RWPE2 (cell line): ENCODE measurements at regions not wholly inside any gene's neighbourhood (a gene's known extent, or its start where the extent isn't known, plus 50 kb on each side); places are given as distances from the start of the nearest gene placed in this dataset.
"Not testable (repeated sequence)": the region's sequence is repeated elsewhere in the genome, so short reads cannot be mapped to it uniquely, and the experiment has no call there.

Experiments
- ATAC-seq: fragments of 200-7000 bp; cut with Tn5 transposase; 3 replicates; pipeline ENCODE4 v1.9.1; 2021; ENCODE audit warnings: low read depth
- DNase-seq: peaks from one replicate; pipeline ENCODE4 v3.0.0-alpha.2; 2020; ENCODE audit warnings: low spot score
- H3K27ac ChIP-seq: fragments of 450-650 bp; 2 replicates; pipeline ENCODE4 v1.5.1; 2017; ENCODE audit warnings: mild to moderate bottlenecking; ENCODE audit not compliant: poor library complexity, severe bottlenecking
- H3K27me3 ChIP-seq: fragments of 250-450 bp; sonication (Bioruptor Pico); 2 replicates; pipeline ENCODE4 v1.5.1; 2021; ENCODE audit warnings: mild to moderate bottlenecking, moderate library complexity; ENCODE audit not compliant: insufficient read depth, poor library complexity, severe bottlenecking
- H3K36me3 ChIP-seq: fragments of 250-450 bp; sonication (Bioruptor Pico); 2 replicates; pipeline ENCODE4 v1.5.1; 2020; ENCODE audit warnings: low read depth, mild to moderate bottlenecking, moderate library complexity
- H3K4me1 ChIP-seq: fragments of 250-450 bp; sonication (Bioruptor Pico); 2 replicates; pipeline ENCODE4 v1.5.1; 2021; ENCODE audit warnings: mild to moderate bottlenecking, moderate library complexity; ENCODE audit not compliant: insufficient read depth, poor library complexity, severe bottlenecking
- H3K4me3 ChIP-seq: fragments of 250-450 bp; sonication (Bioruptor Pico); 2 replicates; pipeline ENCODE4 v1.5.1; 2021; ENCODE audit warnings: mild to moderate bottlenecking, moderate library complexity; ENCODE audit not compliant: severe bottlenecking
- H3K9me3 ChIP-seq: fragments of 250-450 bp; sonication (Bioruptor Pico); 2 replicates; pipeline ENCODE4 v1.5.1; 2021; ENCODE audit warnings: mild to moderate bottlenecking, moderate library complexity; ENCODE audit not compliant: severe bottlenecking
- CTCF ChIP-seq: fragments of 450-650 bp; IDR thresholded peaks from one replicate; pipeline ENCODE4 v1.5.1; 2017; ENCODE audit warnings: mild to moderate bottlenecking, moderate library complexity; ENCODE audit not compliant: poor library complexity, severe bottlenecking

DNA sequence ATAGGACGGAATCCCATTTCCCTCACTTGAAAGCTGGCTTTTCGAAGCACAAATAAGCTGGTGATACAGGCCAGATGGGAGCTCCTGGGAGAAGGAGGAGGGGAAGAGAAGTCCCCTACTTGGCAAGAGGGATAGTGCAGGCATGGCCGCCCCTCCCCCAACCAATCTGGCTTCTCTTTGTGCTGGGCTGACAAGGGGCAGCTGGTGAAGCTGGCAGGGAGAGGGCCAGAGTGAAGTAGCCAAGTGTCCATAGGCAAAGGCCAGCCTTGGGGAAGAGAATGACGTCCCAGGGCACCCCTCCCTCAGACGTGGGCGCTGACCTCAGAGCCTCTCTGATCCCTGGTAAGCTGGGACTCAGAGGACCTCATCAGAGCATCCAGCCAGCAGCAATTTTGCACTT, 78.7 kb upstream of the GRAMD1B start:
- no peak for ATAC-seq
- peaks cover 16% of the 10 kb centered on the region for H3K27me3 ChIP-seq

DNA sequence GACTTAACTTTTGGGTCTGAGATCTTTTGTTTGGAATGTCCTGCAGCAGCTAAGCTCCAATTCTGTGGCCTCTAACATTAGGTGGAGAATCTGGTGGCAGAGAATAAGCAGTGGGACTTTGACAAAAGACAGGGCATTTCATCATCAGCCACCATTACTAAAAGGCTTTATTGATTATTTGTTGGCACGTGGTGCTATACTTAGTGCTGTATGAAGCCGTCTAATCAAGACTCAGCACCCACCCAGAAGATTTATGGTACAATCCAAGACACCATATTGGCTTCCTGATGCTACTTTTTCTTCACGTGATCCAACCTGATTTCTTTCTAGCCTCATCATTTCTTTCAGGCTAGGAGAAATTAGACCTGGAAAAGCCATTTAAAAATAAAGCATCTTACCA, 80.7 kb upstream of the GRAMD1B start:
- no peak for TF ChIP-seq CTCF

More for the DNA sequence above, 78.7 kb upstream of the GRAMD1B start:
- no peak for TF ChIP-seq CTCF
- Histone ChIP-seq H3K4me1 (no peaks in the 10 kb centered on the region), H3K36me3 (no peaks in the 10 kb centered on the region), H3K9me3 (no peaks in the 10 kb centered on the region), H3K27ac (no peak overlapping the region), H3K4me3 (no peak overlapping the region)
- no peak for DNase-seq

GRCh38 chr11:123344790-123345357, 85.2 kb upstream of the GRAMD1B start:
- no peaks in the 10 kb centered on the region for H3K4me1 ChIP-seq
- no peak for ATAC-seq
- H3K9me3 ChIP-seq = no peaks in the 10 kb centered on the region
- H3K4me3 ChIP-seq = no peak overlapping the region
- no peak for TF ChIP-seq CTCF
- H3K27ac ChIP-seq = no peak overlapping the region
- H3K27me3 ChIP-seq = no peaks in the 10 kb centered on the region
- no peaks in the 10 kb centered on the region for H3K36me3 ChIP-seq
- DNase-seq = no peak

More for the DNA sequence above, 80.7 kb upstream of the GRAMD1B start:
- H3K9me3 ChIP-seq = no peaks in the 10 kb centered on the region
- ATAC-seq = no peak
- no peaks in the 10 kb centered on the region for H3K36me3 ChIP-seq
- no peak overlapping the region for H3K4me3 ChIP-seq
- H3K27me3 ChIP-seq = peaks cover 10% of the 10 kb centered on the region
- no peaks in the 10 kb centered on the region for H3K4me1 ChIP-seq
- no peak for DNase-seq
- no peak overlapping the region for H3K27ac ChIP-seq

DNA sequence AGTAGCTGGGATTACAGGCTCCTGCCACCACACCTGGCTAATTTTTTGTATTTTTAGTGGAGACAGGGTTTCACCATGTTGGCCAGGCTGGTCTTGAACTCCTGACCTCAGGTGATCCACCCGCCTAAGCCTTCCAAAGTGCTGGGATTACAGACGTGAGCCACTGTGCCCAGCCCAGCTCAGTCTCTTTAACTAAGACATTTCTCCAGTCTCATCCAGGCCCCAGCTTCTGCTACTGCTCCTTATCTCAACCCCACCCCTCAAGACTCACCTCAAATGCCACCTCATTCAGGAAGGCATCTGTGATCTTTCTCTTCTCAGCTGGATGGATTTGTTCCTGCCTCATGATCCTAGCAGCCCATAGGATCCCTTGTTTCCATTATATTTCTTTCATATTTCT, 85.9 kb upstream of the GRAMD1B start:
- not testable (repeated sequence) for H3K4me3 ChIP-seq, H3K4me1 ChIP-seq, DNase-seq, H3K9me3 ChIP-seq, H3K27me3 ChIP-seq, H3K36me3 ChIP-seq, H3K27ac ChIP-seq, ATAC-seq

GRCh38 chr11:123338997-123339752, 90.9 kb upstream of the GRAMD1B start:
- Histone ChIP-seq H3K27me3 (peaks cover 6% of the 10 kb centered on the region), H3K36me3 (no peaks in the 10 kb centered on the region), H3K4me1 (no peaks in the 10 kb centered on the region), H3K4me3 (no peak overlapping the region), H3K27ac (no peak overlapping the region), H3K9me3 (no peaks in the 10 kb centered on the region)
- no peak for TF ChIP-seq CTCF
- ATAC-seq (no peak), DNase-seq (no peak)
